ENCODE measurements at regions not wholly inside any gene's neighbourhood (a gene's known extent, or its start where the extent isn't known, plus 50 kb on each side); places are given as distances from the start of the nearest gene placed in this dataset.

- TF ChIP-seq CTCF (IDR thresholded peaks at IDR 0.05; ENCODE audit: extremely low read depth in 1 of 2, insufficient read depth in 1 of 2, low read depth in 1 of 2, low read length in 2 of 2) (no peak), POLR2A (IDR thresholded peaks at IDR 0.05; ENCODE audit: low read depth, low read length) (no peak), JUN (IDR thresholded peaks at IDR 0.05; ENCODE audit: borderline replicate concordance, insufficient read depth, insufficient read length, low read depth) (no peak), EZH2 (IDR thresholded peaks at IDR 0.05; ENCODE audit: borderline replicate concordance, low read depth, low read length, severe bottlenecking) (no peak), FOS (IDR thresholded peaks at IDR 0.05; ENCODE audit: borderline replicate concordance, insufficient read depth, low read length) (no peak), POLR2AphosphoS5 (IDR thresholded peaks at IDR 0.05; ENCODE audit: insufficient read depth, low read depth, low read length) (no peak), MYC (IDR thresholded peaks at IDR 0.05; ENCODE audit: low read depth, low read length) (no peak), MAX (IDR thresholded peaks at IDR 0.05; ENCODE audit: insufficient read depth, insufficient read length) (no peak)
These were observed 291.4 kb downstream of the KLF6 start for GRCh38 chr10:3493621-3494020.
